ENCODE measurements at regions not wholly inside any gene's neighbourhood (a gene's known extent, or its start where the extent isn't known, plus 50 kb on each side); places are given as distances from the start of the nearest gene placed in this dataset.

DNA sequence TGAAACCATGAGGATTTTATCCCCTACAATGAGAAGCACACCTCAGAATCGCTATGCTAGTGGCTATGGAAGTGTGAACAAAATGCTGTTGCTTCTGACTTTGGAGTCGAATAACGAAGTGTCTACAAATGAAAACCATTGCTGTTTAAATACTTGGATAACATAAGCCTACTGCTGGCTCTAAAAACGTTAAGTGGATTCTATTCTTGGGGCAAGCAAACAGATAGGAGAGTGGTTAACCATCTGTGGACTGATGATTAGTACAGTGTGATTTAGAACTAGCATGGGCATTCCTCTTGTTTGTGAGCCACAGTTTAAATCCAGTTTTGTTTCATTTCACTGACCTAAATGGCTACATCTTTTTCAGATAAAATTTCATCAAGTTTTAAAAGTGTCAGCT, 109.7 kb upstream of the PNPLA4 start:
- no peak for TF ChIP-seq POLR2A (IDR thresholded peaks at IDR 0.05; ENCODE audit: low read length)
- TF ChIP-seq, protein P1, sequence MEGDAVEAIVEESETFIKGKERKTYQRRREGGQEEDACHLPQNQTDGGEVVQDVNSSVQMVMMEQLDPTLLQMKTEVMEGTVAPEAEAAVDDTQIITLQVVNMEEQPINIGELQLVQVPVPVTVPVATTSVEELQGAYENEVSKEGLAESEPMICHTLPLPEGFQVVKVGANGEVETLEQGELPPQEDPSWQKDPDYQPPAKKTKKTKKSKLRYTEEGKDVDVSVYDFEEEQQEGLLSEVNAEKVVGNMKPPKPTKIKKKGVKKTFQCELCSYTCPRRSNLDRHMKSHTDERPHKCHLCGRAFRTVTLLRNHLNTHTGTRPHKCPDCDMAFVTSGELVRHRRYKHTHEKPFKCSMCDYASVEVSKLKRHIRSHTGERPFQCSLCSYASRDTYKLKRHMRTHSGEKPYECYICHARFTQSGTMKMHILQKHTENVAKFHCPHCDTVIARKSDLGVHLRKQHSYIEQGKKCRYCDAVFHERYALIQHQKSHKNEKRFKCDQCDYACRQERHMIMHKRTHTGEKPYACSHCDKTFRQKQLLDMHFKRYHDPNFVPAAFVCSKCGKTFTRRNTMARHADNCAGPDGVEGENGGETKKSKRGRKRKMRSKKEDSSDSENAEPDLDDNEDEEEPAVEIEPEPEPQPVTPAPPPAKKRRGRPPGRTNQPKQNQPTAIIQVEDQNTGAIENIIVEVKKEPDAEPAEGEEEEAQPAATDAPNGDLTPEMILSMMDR (IDR thresholded peaks at IDR 0.05) = no peak
- no peak for TF ChIP-seq ZFP36 (IDR thresholded peaks at IDR 0.05; ENCODE audit: borderline replicate concordance, partially characterized antibody)
- TF ChIP-seq PHF8 (IDR thresholded peaks at IDR 0.05; ENCODE audit: borderline replicate concordance, low read depth) = no peak
- no peak for TF ChIP-seq ZNF302 (CRISPR knock-in tag; IDR thresholded peaks at IDR 0.05)
- no peak for TF ChIP-seq MYC (IDR thresholded peaks at IDR 0.05; ENCODE audit: borderline replicate concordance, low read length)
- TF ChIP-seq E2F6 (IDR thresholded peaks at IDR 0.05; ENCODE audit: borderline replicate concordance, low read depth) = no peak
- no peak for TF ChIP-seq BCL3 (IDR thresholded peaks at IDR 0.05)

All from A549 (cell line).